Colonic mucosa (tissue), 4 donors: ENCODE measurements at regions not wholly inside any gene's neighbourhood (a gene's known extent, or its start where the extent isn't known, plus 50 kb on each side); places are given as distances from the start of the nearest gene placed in this dataset.

ENCODE experiments used
- DNase-seq: peaks from one replicate; pipeline ENCODE4 v3.0.0-alpha.2; 2020
- H3K27ac ChIP-seq: fragments of 200-600 bp; one replicate; pipeline ENCODE4 v1.8.0; 2021
- H3K27me3 ChIP-seq: fragments of 200-600 bp; one replicate; pipeline ENCODE4 v1.8.0; 2021
- H3K36me3 ChIP-seq: fragments of 200-600 bp; one replicate; pipeline ENCODE4 v1.8.0; 2021
- H3K4me1 ChIP-seq: fragments of 200-600 bp; one replicate; pipeline ENCODE4 v1.8.0; 2021; ENCODE audit warnings: mild to moderate bottlenecking
- H3K4me3 ChIP-seq: fragments of 200-600 bp; one replicate; pipeline ENCODE4 v1.8.0; 2021
- H3K9ac ChIP-seq, 2 donors: one replicate each; pipeline ENCODE4 v1.7.0; 2013; ENCODE audit warnings: control low read depth in 2 of 2, low read depth in 2 of 2, low read length in 2 of 2
- H3K9me3 ChIP-seq: fragments of 200-600 bp; one replicate; pipeline ENCODE4 v1.8.0; 2021
- intact Hi-C: fragments of 100-400 bp; cut with DNase I; formaldehyde crosslinking; loops from one replicate; pipeline ENCODE4 v1.14.1; 2022
- TF ChIP-seq, protein P1 (sequence below): fragments of 200-600 bp; IDR thresholded peaks from one replicate; pipeline ENCODE4 v1.8.0; 2022; ENCODE audit warnings: antibody characterized with exemption, mild to moderate bottlenecking
- donor health status: healthy.
- donor health status: DM: no; HTN: no; CAD: no.
- donor health status: DM: no; HTN: no; CAD: no.

DNA sequence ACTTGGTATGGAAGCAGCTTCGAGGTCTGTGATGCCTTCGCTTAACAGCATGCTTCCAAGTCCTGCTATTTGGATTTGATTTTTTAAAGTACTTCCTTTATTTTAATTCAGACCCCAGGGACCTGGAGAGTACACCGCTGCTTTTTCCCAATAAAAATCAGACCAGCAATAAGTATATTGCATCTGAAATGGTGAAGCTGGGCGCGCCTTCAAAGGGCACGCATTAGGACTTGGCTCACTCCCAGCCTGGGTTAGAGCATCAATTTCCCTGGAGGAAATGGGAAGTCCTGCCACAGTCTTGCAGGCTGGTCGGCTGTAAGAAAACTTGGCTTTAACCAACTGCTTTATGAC lies 325.1 kb downstream of the RRAGC start:
- intact Hi-C loops, result no loop called here

GRCh38 chr1:38533772-38534472 lies 325.6 kb downstream of the RRAGC start:
- no peak overlapping the region for H3K9ac ChIP-seq
- H3K27me3 ChIP-seq, result no peaks in the 10 kb centered on the region
- no peaks in the 10 kb centered on the region for H3K4me1 ChIP-seq
- TF ChIP-seq, protein P1, sequence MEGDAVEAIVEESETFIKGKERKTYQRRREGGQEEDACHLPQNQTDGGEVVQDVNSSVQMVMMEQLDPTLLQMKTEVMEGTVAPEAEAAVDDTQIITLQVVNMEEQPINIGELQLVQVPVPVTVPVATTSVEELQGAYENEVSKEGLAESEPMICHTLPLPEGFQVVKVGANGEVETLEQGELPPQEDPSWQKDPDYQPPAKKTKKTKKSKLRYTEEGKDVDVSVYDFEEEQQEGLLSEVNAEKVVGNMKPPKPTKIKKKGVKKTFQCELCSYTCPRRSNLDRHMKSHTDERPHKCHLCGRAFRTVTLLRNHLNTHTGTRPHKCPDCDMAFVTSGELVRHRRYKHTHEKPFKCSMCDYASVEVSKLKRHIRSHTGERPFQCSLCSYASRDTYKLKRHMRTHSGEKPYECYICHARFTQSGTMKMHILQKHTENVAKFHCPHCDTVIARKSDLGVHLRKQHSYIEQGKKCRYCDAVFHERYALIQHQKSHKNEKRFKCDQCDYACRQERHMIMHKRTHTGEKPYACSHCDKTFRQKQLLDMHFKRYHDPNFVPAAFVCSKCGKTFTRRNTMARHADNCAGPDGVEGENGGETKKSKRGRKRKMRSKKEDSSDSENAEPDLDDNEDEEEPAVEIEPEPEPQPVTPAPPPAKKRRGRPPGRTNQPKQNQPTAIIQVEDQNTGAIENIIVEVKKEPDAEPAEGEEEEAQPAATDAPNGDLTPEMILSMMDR, result no peak
- intact Hi-C loops, result no loop called here
- H3K9me3 ChIP-seq, result no peaks in the 10 kb centered on the region
- no peak overlapping the region for H3K27ac ChIP-seq
- DNase-seq, result no peak
- H3K36me3 ChIP-seq, result no peaks in the 10 kb centered on the region
- H3K4me3 ChIP-seq, result no peak overlapping the region

More for the DNA sequence above, 325.1 kb downstream of the RRAGC start:
- Histone ChIP-seq H3K9ac (no peak overlapping the region), H3K4me1 (no peaks in the 10 kb centered on the region), H3K27ac (no peak overlapping the region), H3K36me3 (no peaks in the 10 kb centered on the region), H3K9me3 (no peaks in the 10 kb centered on the region), H3K4me3 (no peak overlapping the region), H3K27me3 (no peaks in the 10 kb centered on the region)
- TF ChIP-seq, protein P1, result no peak
- DNase-seq, result no peak

GRCh38 chr1:38530957-38531356 lies 328.6 kb downstream of the RRAGC start:
- no peaks in the 10 kb centered on the region for H3K36me3 ChIP-seq
- intact Hi-C loops, result no loop called here
- no peaks in the 10 kb centered on the region for H3K27me3 ChIP-seq
- TF ChIP-seq, protein P1, result no peak
- H3K4me1 ChIP-seq, result no peaks in the 10 kb centered on the region
- no peak overlapping the region for H3K9ac ChIP-seq
- no peaks in the 10 kb centered on the region for H3K9me3 ChIP-seq
- H3K27ac ChIP-seq, result no peak overlapping the region
- H3K4me3 ChIP-seq, result no peak overlapping the region
- no peak for DNase-seq

DNA sequence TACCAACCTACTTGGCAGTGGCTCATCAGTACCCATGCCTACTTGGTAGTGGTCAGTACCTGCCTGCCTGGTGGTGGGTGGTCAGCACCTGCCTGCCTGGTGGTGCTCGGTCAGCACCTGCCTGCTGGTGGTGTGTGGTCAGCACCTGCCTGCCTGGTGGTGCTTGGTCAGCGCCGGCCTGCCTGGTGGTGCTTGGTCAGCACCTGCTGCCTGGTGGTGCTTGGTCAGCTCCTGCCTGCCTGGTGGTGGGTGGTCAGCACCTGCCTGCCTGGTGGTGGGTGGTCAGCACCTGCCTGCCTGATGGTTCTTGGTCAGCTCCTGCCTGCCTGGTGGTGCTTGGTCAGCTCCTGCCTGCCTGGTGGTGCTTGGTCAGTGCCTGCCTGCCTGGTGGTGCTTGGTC lies 329.6 kb downstream of the RRAGC start:
- DNase-seq, result no peak
- TF ChIP-seq, protein P1, result no peak
- H3K9me3 ChIP-seq, result no peaks in the 10 kb centered on the region

DNA sequence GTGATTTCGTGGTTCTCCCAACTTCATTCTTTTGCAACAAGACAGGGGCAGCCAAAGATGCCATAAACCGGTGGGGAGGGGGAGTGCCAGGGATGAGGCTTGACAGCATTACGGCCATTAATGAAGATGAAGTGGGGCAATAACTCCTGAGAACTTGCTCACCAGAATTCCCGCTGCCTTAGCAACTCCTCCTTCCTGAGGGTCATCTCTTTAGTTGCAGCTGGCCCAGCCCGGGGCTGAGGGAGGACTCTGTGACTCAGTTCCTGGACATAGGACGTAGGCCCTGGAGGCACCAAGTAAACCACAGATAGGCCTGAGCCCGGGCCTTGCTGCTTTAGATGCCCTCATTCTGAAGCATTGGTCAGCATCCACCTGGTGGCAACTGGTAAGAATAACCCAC lies 330.2 kb downstream of the RRAGC start:
- H3K36me3 ChIP-seq, result no peaks in the 10 kb centered on the region
- DNase-seq, result no peak
- no peaks in the 10 kb centered on the region for H3K27me3 ChIP-seq
- H3K4me1 ChIP-seq, result no peaks in the 10 kb centered on the region
- H3K27ac ChIP-seq, result no peak overlapping the region
- TF ChIP-seq, protein P1, result no peak
- no peak overlapping the region for H3K4me3 ChIP-seq
- intact Hi-C loops, result no loop called here
- no peak overlapping the region for H3K9ac ChIP-seq
- H3K9me3 ChIP-seq, result no peaks in the 10 kb centered on the region

More for the DNA sequence above, 329.6 kb downstream of the RRAGC start:
- H3K27me3 ChIP-seq, result no peaks in the 10 kb centered on the region
- H3K9ac ChIP-seq, result no peak overlapping the region
- no peaks in the 10 kb centered on the region for H3K36me3 ChIP-seq
- H3K4me1 ChIP-seq, result no peaks in the 10 kb centered on the region
- intact Hi-C loops, result no loop called here
- H3K4me3 ChIP-seq, result no peak overlapping the region
- no peak overlapping the region for H3K27ac ChIP-seq
